ENCODE measurements at regions not wholly inside any gene's neighbourhood (a gene's known extent, or its start where the extent isn't known, plus 50 kb on each side); places are given as distances from the start of the nearest gene placed in this dataset.

GRCh38 chr2:133836691-133837345, 268.6 kb upstream of the NCKAP5 start:
- TF ChIP-seq NCOA1 (IDR thresholded peaks at IDR 0.05; ENCODE audit: low read depth) (no peak), SPI1 (IDR thresholded peaks at IDR 0.05; ENCODE audit: borderline replicate concordance, low read depth, low read length) (no peak), MCM3 (IDR thresholded peaks at IDR 0.05) (no peak), NFXL1 (CRISPR knock-in tag; IDR thresholded peaks at IDR 0.05) (no peak), ZNF77 (CRISPR knock-in tag; IDR thresholded peaks at IDR 0.05) (no peak), CTCF (IDR thresholded peaks at IDR 0.05 in 2 of 3, conservative IDR thresholded peaks at IDR 0.05 in 1 of 3; ENCODE audit: insufficient read depth in 2 of 3, low read depth in 1 of 3, low read length in 3 of 3) (no peak), EP300 (IDR thresholded peaks at IDR 0.05; ENCODE audit: low read length) (no peak)
